Lung (tissue), 11 donors: ENCODE measurements at regions not wholly inside any gene's neighbourhood (a gene's known extent, or its start where the extent isn't known, plus 50 kb on each side); places are given as distances from the start of the nearest gene placed in this dataset.

ENCODE experiments used
- ATAC-seq: fragments of 200-7000 bp; cut with Tn5 transposase; one replicate; pipeline ENCODE4 v1.9.1; 2020; ENCODE audit warnings: moderate number of reproducible peaks; ENCODE audit not compliant: insufficient read depth, low FRiP score
- DNase-seq, 3 donors: peaks; one replicate each; pipeline ENCODE4 v3.0.0-alpha.2; 2013 to 2017
- H3K27ac ChIP-seq, 2 donors: one replicate each; pipeline ENCODE4 v1.5.1; 2013; ENCODE audit warnings: mild to moderate bottlenecking in 2 of 2, moderate library complexity in 2 of 2, control low read depth in 1 of 2, inconsistent platforms in 1 of 2, low read depth in 1 of 2, low read length in 1 of 2
- H3K27me3 ChIP-seq, 3 donors: one replicate each; pipeline ENCODE4 v1.5.1; 2013; ENCODE audit warnings: low read length in 2 of 3; ENCODE audit not compliant: control insufficient read depth in 3 of 3, insufficient read depth in 3 of 3
- H3K36me3 ChIP-seq, 4 donors: one replicate each; pipeline ENCODE4 v1.5.1; 2013; ENCODE audit warnings: low read length in 4 of 4, mild to moderate bottlenecking in 1 of 4, moderate library complexity in 1 of 4; ENCODE audit not compliant: control insufficient read depth in 4 of 4, insufficient read depth in 4 of 4
- H3K4me1 ChIP-seq, 5 donors: one replicate each; pipeline ENCODE4 v1.5.1; 2013; ENCODE audit warnings: low read length in 5 of 5, mild to moderate bottlenecking in 2 of 5, moderate library complexity in 1 of 5; ENCODE audit not compliant: control insufficient read depth in 5 of 5, insufficient read depth in 5 of 5
- H3K4me3 ChIP-seq: one replicate; pipeline ENCODE4 v1.5.1; 2013; ENCODE audit warnings: mild to moderate bottlenecking, control low read depth, moderate library complexity
- H3K9ac ChIP-seq, 2 donors: one replicate each; pipeline ENCODE4 v1.5.1; 2013; ENCODE audit warnings: low read length in 2 of 2, control low read depth in 1 of 2; ENCODE audit not compliant: insufficient read depth in 1 of 2
- H3K9me3 ChIP-seq, 4 donors: one replicate each; pipeline ENCODE4 v1.5.1; 2013; ENCODE audit warnings: low read length in 3 of 4, mild to moderate bottlenecking in 1 of 4, moderate library complexity in 1 of 4; ENCODE audit not compliant: control insufficient read depth in 4 of 4, insufficient read depth in 3 of 4
- CTCF ChIP-seq: IDR thresholded peaks from 2 replicates; pipeline ENCODE4 v1.5.1; 2012; ENCODE audit warnings: mild to moderate bottlenecking; ENCODE audit errors: control extremely low read depth, extremely low read depth
- WGBS, 2 donors: extraction: QIAGEN DNeasy Blood & Tissue Kit; methylation state at CpG; one replicate each; pipeline ENCODE4 v1.1.7; 2013; 5-methylcytosine and 5-hydroxymethylcytosine counted together
- donor health status: control.
- donor health status: control.
- donor health status: Bipolar disorder and iron deficiency.
- donor health status: healthy.
- donor health status: DM: yes; HTN: yes; CAD: no.

- TF ChIP-seq CTCF, result no peak
- DNase-seq (no peak), ATAC-seq (no peak)
- Histone ChIP-seq H3K27me3 (no peaks in the 10 kb centered on the region), H3K4me1 (no peaks in the 10 kb centered on the region), H3K27ac (no peak overlapping the region), H3K9ac (no peak overlapping the region), H3K9me3 (peaks cover 0 to 4% (median 2%) of the 10 kb centered on the region in 4 donors), H3K36me3 (no peaks in the 10 kb centered on the region), H3K4me3 (no peak overlapping the region)
Measured at GRCh38 chr2:62374301-62375112, 131.5 kb downstream of the TMEM17 start.

- no peak for TF ChIP-seq CTCF
- no peak for ATAC-seq
- Histone ChIP-seq H3K27ac (no peak overlapping the region), H3K9me3 (peaks cover 0 to 4% (median 2%) of the 10 kb centered on the region in 4 donors), H3K27me3 (no peaks in the 10 kb centered on the region), H3K4me1 (no peaks in the 10 kb centered on the region), H3K36me3 (no peaks in the 10 kb centered on the region), H3K9ac (no peak overlapping the region), H3K4me3 (no peak overlapping the region)
- 96 to 97% methylated on average over 7 of the region's 7 CpGs for WGBS, 2 donors
- DNase-seq, result no peak
Measured at GRCh38 chr2:62372824-62373223, 133.2 kb downstream of the TMEM17 start.

GRCh38 chr2:62370321-62371250 is 135.4 kb downstream of the TMEM17 start:
- H3K4me3 ChIP-seq, result no peak overlapping the region
- WGBS, 2 donors, result 89 to 98% methylated on average over 3 of the region's 3 CpGs

More at GRCh38 chr2:62370321-62371250, 135.4 kb downstream of the TMEM17 start:
- Histone ChIP-seq H3K27ac (no peak overlapping the region), H3K9ac (no peak overlapping the region), H3K27me3 (no peaks in the 10 kb centered on the region), H3K4me1 (no peaks in the 10 kb centered on the region), H3K9me3 (peaks cover 0 to 4% (median 2%) of the 10 kb centered on the region in 4 donors), H3K36me3 (no peaks in the 10 kb centered on the region)
- no peak for DNase-seq
- TF ChIP-seq CTCF, result no peak
- ATAC-seq, result no peak
